ENCODE measurements at regions not wholly inside any gene's neighbourhood (a gene's known extent, or its start where the extent isn't known, plus 50 kb on each side); places are given as distances from the start of the nearest gene placed in this dataset.

DNA sequence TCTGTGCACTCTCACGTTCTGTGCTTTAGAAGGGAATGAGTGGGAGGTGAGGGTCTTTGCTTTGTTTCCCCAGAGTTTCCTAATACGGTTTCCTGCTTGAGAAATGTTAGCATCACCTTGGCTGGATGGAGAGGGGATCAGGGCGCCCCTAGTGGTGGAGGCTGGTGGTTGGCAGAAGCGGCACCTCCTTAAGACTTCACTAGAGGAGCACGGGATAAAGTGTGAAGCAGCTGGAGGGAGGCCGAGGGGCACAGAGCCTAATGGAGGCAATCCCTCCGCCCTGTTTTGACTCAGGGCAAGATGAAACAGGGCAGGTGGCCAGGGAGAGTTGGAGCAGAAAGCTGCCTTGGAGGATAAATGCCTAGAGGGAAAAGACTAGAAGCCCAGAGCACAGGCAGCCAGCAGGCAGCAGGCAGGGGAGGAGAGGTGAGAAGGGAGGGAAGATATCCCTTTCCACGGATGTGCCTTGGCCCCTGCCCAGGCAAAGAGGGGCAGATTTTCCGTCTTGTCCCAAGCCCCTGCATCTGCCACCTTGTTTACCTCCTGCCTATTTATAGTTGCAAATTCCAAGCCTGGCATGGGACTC, 56.0 kb upstream of the BTRC start:
- H3K18ac ChIP-seq (ENCODE audit: low read length), result peak overlapping the region; percentile 6

DNA sequence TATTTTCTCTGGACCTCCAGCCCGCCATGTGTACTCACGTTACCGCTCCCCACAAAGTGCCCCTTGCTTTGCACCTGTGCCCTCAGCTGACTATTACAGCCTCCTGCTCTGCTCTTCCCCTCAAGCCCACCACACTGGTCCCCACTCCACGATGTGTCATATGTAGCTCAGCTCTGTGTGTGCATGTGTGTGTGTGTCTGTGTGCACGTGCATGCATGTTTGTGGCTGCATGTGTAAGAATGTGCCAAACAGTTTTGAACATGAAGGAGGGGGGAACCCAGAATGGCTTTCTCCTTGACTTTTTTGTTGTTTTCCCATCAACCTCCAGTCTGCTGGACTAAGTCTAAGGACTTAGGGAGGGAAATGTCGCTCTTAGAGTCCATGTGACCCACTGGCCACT, 54.8 kb upstream of the BTRC start:
- no peak overlapping the region for H3K9ac ChIP-seq (ENCODE audit: low read depth, low read length, poor library complexity)
- H3K23ac ChIP-seq (ENCODE audit: low read depth, low read length, poor library complexity), result peak overlapping the region; percentile 28
- H3K27ac ChIP-seq (replicated peaks; ENCODE audit: low read length), result no peak overlapping the region
- H3K4me1 ChIP-seq (ENCODE audit: control insufficient read depth in 2 of 2, insufficient read depth in 1 of 2, low read depth in 1 of 2, low read length in 2 of 2), result peaks cover 0 to 4% of the 10 kb centered on the region in 2 donors
- no peak overlapping the region for H3K4ac ChIP-seq (ENCODE audit: low read length)
- H3K36me3 ChIP-seq (replicated peaks in 1 of 2; ENCODE audit: control insufficient read depth in 2 of 2, insufficient read depth in 2 of 2, low read length in 2 of 2), result no peaks in the 10 kb centered on the region
- no peak overlapping the region for H2AFZ ChIP-seq (ENCODE audit: low read length)
- no CpG with 5 or more reads among the region's 6 CpGs for WGBS, 2 donors (ENCODE audit: extremely low coverage in 2 of 2, insufficient read length in 2 of 2, insufficient replicate concordance in 1 of 2)
- H2BK120ac ChIP-seq (ENCODE audit: low read depth, low read length), result no peak overlapping the region
- H3K9me3 ChIP-seq (replicated peaks in 1 of 2; ENCODE audit: control insufficient read depth in 2 of 2, insufficient read depth in 1 of 2, low read depth in 1 of 2, low read length in 2 of 2), result no peaks in the 10 kb centered on the region
- H4K8ac ChIP-seq (ENCODE audit: low read depth, low read length), result no peak overlapping the region
- no peak overlapping the region for H2AK5ac ChIP-seq (ENCODE audit: low read depth, low read length)
- no peak overlapping the region for H3K4me3 ChIP-seq (ENCODE audit: low read length in 2 of 2)
- H3K27me3 ChIP-seq (ENCODE audit: control insufficient read depth in 3 of 3, insufficient read depth in 3 of 3, low read depth in 1 of 3, low read length in 3 of 3), result peaks cover 0 to 81% (median 17%) of the 10 kb centered on the region in 3 experiments
- no peak overlapping the region for H3K4me2 ChIP-seq (ENCODE audit: insufficient read depth, low read length, poor library complexity, severe bottlenecking)
- H4K91ac ChIP-seq (ENCODE audit: low read depth, low read length, poor library complexity), result no peak overlapping the region
- no peaks in the 10 kb centered on the region for H3K79me1 ChIP-seq (ENCODE audit: low read depth, low read length)
- no peak for DNase-seq (ENCODE audit: low spot score)
- H2BK12ac ChIP-seq (ENCODE audit: low read length), result no peak overlapping the region
- peak overlapping the region; percentile 6 for H3K18ac ChIP-seq (ENCODE audit: low read length)
- H2BK15ac ChIP-seq (ENCODE audit: low read length), result no peak overlapping the region
- H3K14ac ChIP-seq (ENCODE audit: low read length), result peak overlapping the region; percentile 14
- peak overlapping the region; percentile 19 for H2BK5ac ChIP-seq (ENCODE audit: low read length)

More for the DNA sequence above, 56.0 kb upstream of the BTRC start:
- DNase-seq (ENCODE audit: low spot score), result peak; percentile 74
- no peak overlapping the region for H2BK120ac ChIP-seq (ENCODE audit: low read depth, low read length)
- H3K23ac ChIP-seq (ENCODE audit: low read depth, low read length, poor library complexity), result no peak overlapping the region
- no peak overlapping the region for H3K14ac ChIP-seq (ENCODE audit: low read length)
- H3K9me3 ChIP-seq (replicated peaks in 1 of 2; ENCODE audit: control insufficient read depth in 2 of 2, insufficient read depth in 1 of 2, low read depth in 1 of 2, low read length in 2 of 2), result no peaks in the 10 kb centered on the region
- no peaks in the 10 kb centered on the region for H3K36me3 ChIP-seq (replicated peaks in 1 of 2; ENCODE audit: control insufficient read depth in 2 of 2, insufficient read depth in 2 of 2, low read length in 2 of 2)
- H3K4me2 ChIP-seq (ENCODE audit: insufficient read depth, low read length, poor library complexity, severe bottlenecking), result no peak overlapping the region
- no peak overlapping the region for H3K4me3 ChIP-seq (ENCODE audit: low read length in 2 of 2)
- H2AFZ ChIP-seq (ENCODE audit: low read length), result no peak overlapping the region
- peaks cover 1 to 7% of the 10 kb centered on the region in 2 donors for H3K4me1 ChIP-seq (ENCODE audit: control insufficient read depth in 2 of 2, insufficient read depth in 1 of 2, low read depth in 1 of 2, low read length in 2 of 2)
- H2BK12ac ChIP-seq (ENCODE audit: low read length), result no peak overlapping the region
- H4K91ac ChIP-seq (ENCODE audit: low read depth, low read length, poor library complexity), result no peak overlapping the region
- no peak overlapping the region for H2AK5ac ChIP-seq (ENCODE audit: low read depth, low read length)
- H4K8ac ChIP-seq (ENCODE audit: low read depth, low read length), result no peak overlapping the region
- no peak overlapping the region for H3K9ac ChIP-seq (ENCODE audit: low read depth, low read length, poor library complexity)
- H3K4ac ChIP-seq (ENCODE audit: low read length), result no peak overlapping the region
- no peak overlapping the region for H3K27ac ChIP-seq (replicated peaks; ENCODE audit: low read length)
- WGBS, 2 donors (ENCODE audit: extremely low coverage in 2 of 2, insufficient read length in 2 of 2, insufficient replicate concordance in 1 of 2), result no CpG with 5 or more reads among the region's 9 CpGs
- no peaks in the 10 kb centered on the region for H3K79me1 ChIP-seq (ENCODE audit: low read depth, low read length)
- H2BK15ac ChIP-seq (ENCODE audit: low read length), result no peak overlapping the region
- peaks cover 0 to 82% (median 23%) of the 10 kb centered on the region in 3 experiments for H3K27me3 ChIP-seq (ENCODE audit: control insufficient read depth in 3 of 3, insufficient read depth in 3 of 3, low read depth in 1 of 3, low read length in 3 of 3)
- H2BK5ac ChIP-seq (ENCODE audit: low read length), result no peak overlapping the region

DNA sequence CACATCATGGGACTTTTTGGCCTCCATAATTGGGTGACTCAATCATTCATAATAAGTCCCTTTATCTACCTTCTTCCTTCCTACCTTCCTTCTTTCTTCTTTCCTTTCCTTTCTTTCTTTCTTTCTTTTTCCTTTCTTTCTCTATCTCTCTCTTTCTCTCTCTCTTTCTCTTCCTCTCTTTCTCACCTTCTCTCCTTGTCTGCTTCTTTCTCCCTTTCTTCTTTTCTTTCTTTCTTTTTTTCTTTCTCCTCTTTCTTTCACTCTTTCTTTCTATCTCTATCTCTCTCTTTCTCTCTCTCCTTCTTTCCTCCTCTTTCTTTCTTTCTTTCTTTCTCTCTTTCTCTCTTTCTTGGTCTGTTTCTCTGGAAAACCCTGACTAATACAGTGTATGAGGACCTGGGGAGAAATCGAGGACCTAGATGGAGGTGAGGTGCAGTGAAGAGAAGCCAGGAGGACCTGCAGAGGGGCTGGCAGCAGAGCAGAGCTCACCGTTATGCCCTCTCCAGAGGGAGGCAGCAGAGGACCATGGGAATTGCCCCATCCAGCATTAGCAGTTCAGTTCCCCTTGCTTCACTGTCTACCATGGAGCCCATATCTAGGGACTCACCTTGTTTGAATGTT, 52.7 kb upstream of the BTRC start:
- no peak for DNase-seq (ENCODE audit: low spot score)
- H2BK120ac ChIP-seq (ENCODE audit: low read depth, low read length), result no peak overlapping the region
- H3K14ac ChIP-seq (ENCODE audit: low read length), result no peak overlapping the region
- WGBS, 2 donors (ENCODE audit: extremely low coverage in 2 of 2, insufficient read length in 2 of 2, insufficient replicate concordance in 1 of 2), result no CpG with 5 or more reads among the region's 2 CpGs
- H4K8ac ChIP-seq (ENCODE audit: low read depth, low read length), result no peak overlapping the region
- H3K79me1 ChIP-seq (ENCODE audit: low read depth, low read length), result no peaks in the 10 kb centered on the region
- H3K27me3 ChIP-seq (ENCODE audit: control insufficient read depth in 3 of 3, insufficient read depth in 3 of 3, low read depth in 1 of 3, low read length in 3 of 3), result peaks cover 0 to 84% (median 11%) of the 10 kb centered on the region in 3 experiments
- H3K9ac ChIP-seq (ENCODE audit: low read depth, low read length, poor library complexity), result no peak overlapping the region
- H3K36me3 ChIP-seq (replicated peaks in 1 of 2; ENCODE audit: control insufficient read depth in 2 of 2, insufficient read depth in 2 of 2, low read length in 2 of 2), result no peaks in the 10 kb centered on the region
- no peak overlapping the region for H3K4ac ChIP-seq (ENCODE audit: low read length)
- no peaks in the 10 kb centered on the region for H3K9me3 ChIP-seq (replicated peaks in 1 of 2; ENCODE audit: control insufficient read depth in 2 of 2, insufficient read depth in 1 of 2, low read depth in 1 of 2, low read length in 2 of 2)
- no peak overlapping the region for H2BK15ac ChIP-seq (ENCODE audit: low read length)
- no peak overlapping the region for H3K27ac ChIP-seq (replicated peaks; ENCODE audit: low read length)
- H3K18ac ChIP-seq (ENCODE audit: low read length), result no peak overlapping the region
- no peak overlapping the region for H4K91ac ChIP-seq (ENCODE audit: low read depth, low read length, poor library complexity)
- no peak overlapping the region for H3K4me2 ChIP-seq (ENCODE audit: insufficient read depth, low read length, poor library complexity, severe bottlenecking)
- no peak overlapping the region for H3K23ac ChIP-seq (ENCODE audit: low read depth, low read length, poor library complexity)
- no peak overlapping the region for H2AFZ ChIP-seq (ENCODE audit: low read length)
- H2BK12ac ChIP-seq (ENCODE audit: low read length), result no peak overlapping the region
- H2AK5ac ChIP-seq (ENCODE audit: low read depth, low read length), result no peak overlapping the region
- H3K4me1 ChIP-seq (ENCODE audit: control insufficient read depth in 2 of 2, insufficient read depth in 1 of 2, low read depth in 1 of 2, low read length in 2 of 2), result peaks cover 0 to 17% of the 10 kb centered on the region in 2 donors
- H3K4me3 ChIP-seq (ENCODE audit: low read length in 2 of 2), result no peak overlapping the region
- no peak overlapping the region for H2BK5ac ChIP-seq (ENCODE audit: low read length)

DNA sequence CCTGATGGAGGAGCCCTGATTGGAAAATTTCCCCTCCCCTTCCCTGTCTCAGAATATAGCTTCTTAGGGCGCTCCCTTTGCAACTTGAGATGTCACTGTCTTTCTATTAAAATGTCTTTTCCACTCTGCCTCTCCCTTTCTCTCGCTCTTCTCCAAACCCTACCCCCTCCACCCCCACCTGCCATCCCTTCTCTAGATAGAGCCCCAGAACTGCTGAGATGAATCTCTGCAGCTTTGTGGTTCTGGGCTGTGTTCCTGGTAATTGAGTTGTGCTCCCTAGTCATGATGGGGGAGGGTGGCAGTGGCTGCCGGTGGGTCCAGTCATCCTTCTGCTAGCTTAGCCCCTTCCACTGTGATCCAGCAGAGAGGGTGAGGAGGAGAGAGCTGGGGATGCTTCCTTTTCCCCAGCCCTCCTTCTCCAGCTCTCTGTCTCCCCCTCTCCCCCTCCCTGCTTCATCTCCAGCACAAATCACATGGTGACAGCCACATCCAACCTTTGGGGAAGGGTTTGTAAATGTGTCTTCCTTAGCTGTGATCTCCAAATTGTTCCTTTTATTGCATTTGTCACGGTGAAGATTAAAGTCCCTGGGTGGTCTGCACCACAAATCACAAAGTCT, 50.8 kb upstream of the BTRC start:
- H3K4me1 ChIP-seq (ENCODE audit: control insufficient read depth in 2 of 2, insufficient read depth in 1 of 2, low read depth in 1 of 2, low read length in 2 of 2), result peaks cover 0 to 14% of the 10 kb centered on the region in 2 donors
- no peak overlapping the region for H3K4me3 ChIP-seq (ENCODE audit: low read length in 2 of 2)
- H3K4me2 ChIP-seq (ENCODE audit: insufficient read depth, low read length, poor library complexity, severe bottlenecking), result no peak overlapping the region
- WGBS, 2 donors (ENCODE audit: extremely low coverage in 2 of 2, insufficient read length in 2 of 2, insufficient replicate concordance in 1 of 2), result no CpG with 5 or more reads among the region's 4 CpGs
- no peak overlapping the region for H3K9ac ChIP-seq (ENCODE audit: low read depth, low read length, poor library complexity)
- H3K23ac ChIP-seq (ENCODE audit: low read depth, low read length, poor library complexity), result no peak overlapping the region
- no peak overlapping the region for H2AK5ac ChIP-seq (ENCODE audit: low read depth, low read length)
- no peak overlapping the region for H3K4ac ChIP-seq (ENCODE audit: low read length)
- no peaks in the 10 kb centered on the region for H3K9me3 ChIP-seq (replicated peaks in 1 of 2; ENCODE audit: control insufficient read depth in 2 of 2, insufficient read depth in 1 of 2, low read depth in 1 of 2, low read length in 2 of 2)
- no peak overlapping the region for H2BK12ac ChIP-seq (ENCODE audit: low read length)
- no peaks in the 10 kb centered on the region for H3K79me1 ChIP-seq (ENCODE audit: low read depth, low read length)
- no peak overlapping the region for H2BK120ac ChIP-seq (ENCODE audit: low read depth, low read length)
- no peak for DNase-seq (ENCODE audit: low spot score)
- no peak overlapping the region for H4K91ac ChIP-seq (ENCODE audit: low read depth, low read length, poor library complexity)
- no peak overlapping the region for H3K27ac ChIP-seq (replicated peaks; ENCODE audit: low read length)
- H3K36me3 ChIP-seq (replicated peaks in 1 of 2; ENCODE audit: control insufficient read depth in 2 of 2, insufficient read depth in 2 of 2, low read length in 2 of 2), result no peaks in the 10 kb centered on the region
- no peak overlapping the region for H3K14ac ChIP-seq (ENCODE audit: low read length)
- no peak overlapping the region for H2BK5ac ChIP-seq (ENCODE audit: low read length)
- H3K18ac ChIP-seq (ENCODE audit: low read length), result no peak overlapping the region
- no peak overlapping the region for H2BK15ac ChIP-seq (ENCODE audit: low read length)
- H2AFZ ChIP-seq (ENCODE audit: low read length), result no peak overlapping the region
- H3K27me3 ChIP-seq (ENCODE audit: control insufficient read depth in 3 of 3, insufficient read depth in 3 of 3, low read depth in 1 of 3, low read length in 3 of 3), result peaks cover 0 to 87% (median 8%) of the 10 kb centered on the region in 3 experiments
- no peak overlapping the region for H4K8ac ChIP-seq (ENCODE audit: low read depth, low read length)

Measured in neuronal stem cell (in vitro differentiated cells).